ENCODE measurements at regions not wholly inside any gene's neighbourhood (a gene's known extent, or its start where the extent isn't known, plus 50 kb on each side); places are given as distances from the start of the nearest gene placed in this dataset.

DNA sequence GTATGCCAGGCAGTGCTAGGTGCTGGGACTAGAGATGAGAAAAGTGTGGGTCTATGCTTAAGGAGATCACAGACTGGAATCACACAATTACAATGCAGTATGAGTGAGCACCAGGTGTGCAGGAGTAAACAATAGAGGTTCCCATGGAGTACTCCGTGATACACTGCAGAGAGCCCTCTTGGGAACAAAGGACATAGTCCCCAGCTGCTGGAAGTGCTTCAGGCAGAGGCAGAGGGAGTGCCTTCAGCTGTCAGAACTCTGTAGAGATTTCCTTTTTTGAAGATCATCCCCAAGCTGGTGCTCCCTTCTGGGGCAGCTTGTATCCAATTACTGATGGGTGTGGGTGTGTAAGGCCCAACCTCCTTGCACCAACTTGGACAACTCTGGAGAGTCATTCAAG lies 143.5 kb upstream of the PLET1 start:
- no peak for DNase-seq

DNA sequence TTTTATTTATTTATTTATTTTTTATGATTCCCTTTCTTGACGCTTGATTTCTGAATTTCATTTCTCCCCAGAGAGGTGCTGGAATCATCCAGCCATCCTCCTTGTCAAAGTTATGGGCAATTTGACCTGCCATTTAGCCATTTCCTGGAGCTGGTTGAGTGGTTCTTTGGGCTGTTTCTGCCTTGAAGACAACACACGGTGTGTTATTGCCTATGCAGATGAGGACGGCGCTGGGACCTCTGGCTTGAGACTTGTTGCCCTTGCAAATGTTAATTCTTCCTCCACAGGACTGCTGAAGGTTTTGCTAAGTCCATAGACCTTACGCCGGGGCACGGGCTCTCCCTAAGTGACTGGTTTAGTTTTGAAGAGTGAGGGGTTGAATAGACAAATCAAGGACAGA lies 147.9 kb upstream of the PLET1 start:
- no peak for DNase-seq

DNA sequence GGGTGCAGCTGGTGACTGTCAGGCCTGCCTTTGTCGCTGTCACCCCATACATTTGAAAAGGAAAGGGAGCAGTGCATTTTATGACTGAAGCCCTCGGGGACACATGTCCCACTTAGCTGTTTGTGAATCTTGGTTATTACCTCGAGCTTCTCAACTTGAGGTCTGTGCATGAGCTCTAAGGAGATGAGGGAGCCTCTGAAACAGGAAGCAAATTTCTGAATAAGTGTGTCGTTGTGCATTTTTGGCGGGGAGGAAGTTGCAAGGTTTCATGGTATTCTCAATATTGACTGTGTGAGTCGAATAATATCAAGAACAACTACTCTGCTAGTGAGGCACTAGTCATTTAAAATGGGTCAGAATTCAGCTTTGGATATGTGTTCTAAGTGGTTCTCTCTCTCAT lies 149.7 kb upstream of the PLET1 start:
- peak; percentile 11 for DNase-seq

DNA sequence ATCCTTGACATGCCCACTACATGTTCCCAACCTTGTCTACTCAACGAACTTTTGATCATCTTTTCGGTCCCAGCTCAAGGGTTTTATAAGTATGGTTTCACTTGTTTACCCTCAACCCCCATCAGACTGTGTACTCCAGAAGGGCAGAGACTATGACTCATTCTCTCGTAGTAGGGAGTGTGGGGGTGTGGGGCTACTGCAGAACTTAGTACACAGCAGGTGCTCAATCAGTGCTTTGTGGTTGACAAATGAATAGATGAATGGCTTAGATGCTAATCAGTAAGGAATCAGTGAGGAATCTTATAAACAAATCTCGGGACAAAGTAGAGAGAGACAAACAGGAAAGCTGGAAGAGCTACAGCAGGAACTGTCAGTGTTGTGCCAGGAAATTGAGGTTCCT lies 151.7 kb upstream of the PLET1 start:
- DNase-seq: no peak

DNA sequence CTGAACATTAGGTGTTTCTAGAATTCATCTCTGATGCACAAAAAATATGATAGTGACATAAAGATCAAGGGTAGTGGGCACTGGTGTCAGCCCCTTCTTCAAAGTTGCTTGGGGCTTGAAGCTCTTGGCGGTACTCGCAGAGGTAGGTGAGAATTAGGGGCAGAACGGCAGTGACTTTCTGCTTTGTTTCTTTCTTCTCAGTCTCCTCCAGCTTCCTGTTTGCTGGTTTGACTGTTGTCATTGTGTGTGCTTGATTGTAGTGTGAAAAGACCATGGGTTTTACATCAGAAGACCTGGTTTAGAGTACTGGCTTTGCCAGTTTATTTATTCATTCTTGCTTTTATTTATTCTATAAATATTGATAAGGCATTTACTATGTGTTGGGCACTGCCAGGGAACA lies 156.7 kb upstream of the PLET1 start:
- no peak for DNase-seq

DNA sequence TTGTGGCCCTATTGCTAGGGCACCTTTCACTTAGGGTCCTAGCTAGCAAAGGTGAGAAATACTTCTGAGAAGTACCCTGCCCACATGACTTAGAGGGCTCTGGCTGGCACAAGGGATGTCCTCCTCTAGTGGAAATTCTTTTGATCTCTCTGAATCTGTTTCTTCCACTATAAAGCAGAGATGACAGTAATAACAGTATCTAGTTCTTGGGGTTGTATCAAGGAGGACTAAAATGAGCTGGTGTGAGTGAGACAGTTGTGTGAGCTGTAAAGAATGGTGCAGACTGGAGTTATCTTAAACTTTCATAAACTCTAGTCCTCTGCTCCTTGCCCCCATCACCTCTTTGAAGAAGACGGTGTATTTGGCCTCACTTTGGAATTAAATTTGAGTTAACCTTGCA lies 157.8 kb upstream of the PLET1 start:
- no peak for DNase-seq

DNA sequence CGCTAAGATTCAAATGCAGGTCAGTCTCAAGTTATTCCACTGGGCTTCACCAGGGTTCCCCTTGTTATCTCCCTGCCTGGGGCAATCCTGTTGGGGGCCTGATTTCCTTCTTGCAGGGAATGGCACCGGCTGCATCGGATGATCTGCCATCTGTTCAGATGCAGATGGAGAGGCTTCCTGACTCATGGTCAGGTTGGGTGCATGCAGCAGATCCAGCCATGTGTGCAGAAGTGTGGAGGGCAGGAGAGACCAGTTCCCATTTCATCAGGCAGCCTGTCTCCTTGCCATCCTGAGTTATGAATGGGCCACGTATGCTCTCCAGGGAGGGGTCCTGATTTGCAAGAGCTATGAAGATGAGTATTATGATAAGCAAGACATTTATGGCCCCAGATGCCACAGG lies 161.2 kb upstream of the PLET1 start:
- no peak for DNase-seq

DNA sequence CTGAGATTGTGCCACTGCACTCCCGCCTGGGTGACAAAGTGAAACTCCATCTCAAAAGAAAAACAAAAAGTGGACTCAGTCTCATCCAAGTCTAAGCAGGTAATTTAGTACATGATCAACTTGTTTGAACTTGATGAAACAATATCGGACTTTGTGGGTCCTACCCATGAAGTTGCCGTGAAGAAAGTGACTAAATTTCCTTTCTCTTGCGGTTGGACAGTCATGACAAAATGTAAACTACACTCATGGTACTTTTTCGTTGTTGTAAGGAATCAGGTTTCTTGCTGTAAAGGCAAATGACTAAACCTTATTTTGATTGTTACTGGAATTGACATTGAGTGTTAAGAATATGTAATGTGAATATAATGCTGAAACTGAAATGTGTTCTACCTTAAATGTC lies 164.5 kb upstream of the PLET1 start:
- no peak for DNase-seq

DNA sequence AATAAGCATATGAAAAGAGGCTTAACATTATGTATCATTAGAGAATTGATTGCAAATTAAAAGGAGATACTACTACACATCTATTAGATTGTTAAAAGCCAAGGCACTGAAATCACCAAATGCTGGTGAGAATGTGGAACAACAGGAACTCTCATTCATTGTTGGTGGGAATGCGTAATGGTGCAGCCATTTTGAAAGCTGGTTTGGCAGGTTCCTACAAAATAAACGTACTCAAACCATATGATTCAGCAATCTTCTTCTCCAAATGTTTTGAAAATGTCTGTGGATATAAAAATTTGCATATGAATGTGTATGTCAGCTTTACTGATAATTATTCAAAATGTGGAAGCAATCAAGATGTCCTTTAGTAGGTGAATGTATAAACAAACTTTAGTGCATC lies 176.4 kb upstream of the PLET1 start:
- DNase-seq: no peak

DNA sequence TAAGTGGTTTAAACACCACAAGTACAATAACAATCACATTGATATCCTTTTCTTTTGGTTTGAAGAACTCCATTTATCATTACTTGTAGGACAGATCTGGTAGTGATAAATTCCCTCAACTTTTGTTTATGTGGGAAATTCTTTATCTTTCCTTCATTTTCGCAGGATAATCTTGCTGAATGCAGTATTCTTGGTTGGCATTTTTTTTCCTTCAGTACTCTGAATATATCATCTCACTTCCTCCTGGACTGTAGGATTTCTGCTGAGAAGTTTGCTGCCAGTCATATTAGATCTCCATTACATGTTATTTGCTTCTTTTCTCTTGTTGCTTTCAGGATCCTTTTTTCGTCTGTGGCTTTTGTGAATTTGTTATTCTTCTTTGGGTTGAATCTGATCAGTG lies 179.0 kb upstream of the PLET1 start:
- DNase-seq: no peak

DNA sequence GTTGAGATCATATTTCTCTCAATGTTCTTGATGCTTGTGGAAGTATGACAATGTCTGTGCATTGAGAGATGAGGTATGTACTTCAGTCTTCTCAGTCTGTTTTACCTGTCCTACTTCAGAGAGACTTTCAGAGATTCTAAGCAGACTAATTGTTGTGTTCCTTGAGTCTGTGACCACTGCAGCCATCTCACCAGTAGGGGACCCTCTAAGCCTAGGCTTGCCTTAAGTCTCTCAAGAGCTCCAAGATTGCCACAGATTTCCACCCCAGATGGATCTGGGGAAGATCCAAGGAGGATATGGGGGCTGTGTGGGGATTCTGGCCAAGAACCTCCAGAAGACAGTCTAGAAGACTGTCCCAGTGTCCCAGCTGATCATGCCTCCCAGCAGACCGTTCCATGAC lies 179.9 kb upstream of the PLET1 start:
- DNase-seq: no peak

DNA sequence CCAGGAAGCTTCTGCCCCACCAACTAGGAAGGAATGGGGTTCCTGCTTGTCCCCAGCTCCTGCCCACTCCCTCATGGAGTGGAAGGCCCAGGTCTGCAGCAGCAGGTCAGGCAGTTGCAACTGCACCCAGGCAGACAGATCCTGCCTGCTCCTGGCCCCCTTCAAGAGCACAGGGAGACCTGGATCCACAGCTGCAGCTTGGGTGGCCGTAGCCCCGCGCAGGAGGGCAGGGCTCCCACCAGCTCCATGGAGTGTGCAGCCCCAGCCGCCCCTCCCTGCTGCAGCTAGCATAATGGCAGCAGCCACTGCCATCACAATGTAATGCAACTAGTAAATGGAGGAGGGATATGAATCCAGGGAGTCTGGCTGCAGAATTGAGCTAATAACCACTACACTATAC lies 187.5 kb upstream of the PLET1 start:
- DNase-seq: no peak

DNA sequence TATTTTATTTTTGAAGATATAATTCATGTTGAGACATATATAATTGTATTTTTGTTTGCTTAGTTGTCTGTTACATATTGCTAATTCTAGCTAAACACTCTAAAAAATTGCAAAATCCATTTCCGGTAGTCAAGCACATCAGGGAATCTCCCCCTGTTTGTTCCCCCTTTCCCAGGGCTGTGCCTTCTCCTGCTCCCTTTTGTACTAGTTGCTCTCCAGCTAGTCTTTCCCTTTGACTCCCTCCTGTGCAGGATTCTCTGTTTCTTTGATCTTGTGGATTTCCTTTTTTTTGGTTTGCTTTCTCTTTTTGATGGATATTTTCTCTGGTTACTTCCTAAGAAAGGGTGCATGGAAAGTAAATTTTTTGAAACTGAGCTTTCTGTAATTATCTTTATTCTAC lies 188.1 kb upstream of the PLET1 start:
- no peak for DNase-seq

DNA sequence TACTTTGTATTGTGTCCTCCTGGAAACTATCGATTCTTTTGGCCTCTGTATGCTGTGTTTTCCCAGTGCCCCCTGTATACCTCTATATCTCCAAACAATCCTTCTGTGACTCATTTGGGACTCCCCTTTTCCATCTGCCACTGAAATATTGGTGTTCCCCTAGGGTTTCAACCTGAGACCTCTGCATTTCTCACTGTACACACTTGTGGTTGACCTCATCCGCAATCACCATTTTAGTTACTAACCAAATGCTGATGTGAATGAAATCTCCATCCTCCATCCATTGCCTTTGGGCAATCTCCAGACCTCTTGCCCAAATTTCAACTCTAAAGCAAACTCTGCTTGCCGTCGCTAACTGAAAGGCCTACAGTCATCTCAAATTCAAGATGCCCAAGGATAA lies 190.6 kb upstream of the PLET1 start:
- DNase-seq: no peak

DNA sequence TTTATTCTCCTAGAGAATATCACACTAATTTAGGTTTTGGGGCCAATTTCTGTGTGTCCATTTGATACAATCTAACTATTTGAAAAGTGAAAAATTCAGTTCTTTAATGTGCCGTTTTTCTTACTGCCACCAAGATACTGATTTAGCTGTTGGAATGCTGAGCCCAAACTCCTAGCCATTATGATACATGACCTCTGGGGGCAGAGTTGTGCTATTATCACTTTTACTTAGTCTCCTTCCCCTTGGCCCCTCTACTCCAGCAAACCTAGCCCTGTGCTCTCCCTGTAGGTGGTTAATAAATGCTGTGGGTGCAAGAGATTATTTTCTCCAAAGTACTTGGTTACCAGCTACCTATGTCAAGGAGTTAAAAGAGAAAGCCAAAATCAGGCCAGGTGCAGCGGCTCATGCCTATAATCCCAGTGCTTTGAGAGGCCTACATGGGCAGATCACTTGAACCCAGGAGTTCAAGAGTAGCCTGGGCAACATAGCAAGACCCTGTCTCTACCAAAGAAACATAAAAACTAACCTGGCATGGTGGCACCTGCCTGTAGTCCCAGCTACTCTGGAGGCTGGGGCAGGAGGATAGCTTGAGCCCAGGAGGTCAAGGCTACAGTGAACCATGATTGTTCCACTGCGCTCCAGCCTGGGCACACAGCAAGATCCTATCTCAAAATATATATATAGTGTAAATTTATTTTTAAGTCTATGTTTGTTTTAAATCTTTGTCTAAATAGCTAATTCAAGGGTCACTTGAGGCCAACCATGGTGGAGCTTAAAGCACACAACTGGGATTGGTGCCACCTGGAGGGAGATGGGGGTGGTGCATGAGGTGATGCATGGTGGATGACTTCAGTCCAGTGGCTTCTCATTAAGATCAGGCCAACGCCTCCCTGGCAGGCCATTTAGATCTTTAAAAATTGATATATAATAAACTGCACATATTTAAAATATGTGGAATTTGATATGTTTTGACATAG lies 193.2 kb upstream of the PLET1 start:
- DNase-seq: peak; percentile 48

DNA sequence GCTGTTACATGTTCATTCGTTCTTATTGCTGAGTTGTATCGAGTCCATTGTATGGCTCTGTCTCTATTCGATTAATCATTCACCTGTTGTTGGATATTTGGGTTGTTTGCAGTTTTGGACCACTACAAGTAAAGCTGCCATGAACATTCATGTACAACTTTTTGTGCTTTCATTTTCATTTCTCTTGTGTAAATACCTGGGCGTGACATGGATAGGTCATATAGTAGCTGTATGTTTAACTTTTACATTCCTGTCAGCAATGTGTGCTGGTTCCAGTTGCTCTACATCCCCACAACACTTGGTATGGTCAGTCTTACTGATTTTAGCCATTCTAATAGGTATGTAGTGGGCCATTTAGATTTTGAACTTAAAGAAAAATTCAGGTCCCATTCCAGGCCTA lies 194.2 kb upstream of the PLET1 start:
- DNase-seq: no peak

DNA sequence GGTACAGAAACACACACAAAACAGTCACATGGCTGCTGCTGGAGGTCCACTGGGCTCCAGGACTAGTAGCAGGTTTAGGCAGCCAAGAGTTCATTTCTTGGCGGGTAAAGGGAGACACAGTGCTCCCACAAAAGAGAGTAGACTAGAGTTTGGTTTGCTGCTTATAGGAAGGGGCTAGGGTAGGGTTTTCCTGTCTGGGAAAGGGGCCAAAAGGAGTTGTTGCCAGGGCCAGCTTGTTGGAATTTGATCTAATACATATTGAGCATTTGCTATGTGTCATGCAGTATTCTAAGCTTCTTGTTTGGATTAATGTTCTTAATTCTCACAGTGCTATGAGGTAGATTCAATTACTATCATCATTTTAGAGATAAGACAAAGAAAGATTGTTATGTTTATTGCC lies 195.1 kb upstream of the PLET1 start:
- DNase-seq: no peak

DNA sequence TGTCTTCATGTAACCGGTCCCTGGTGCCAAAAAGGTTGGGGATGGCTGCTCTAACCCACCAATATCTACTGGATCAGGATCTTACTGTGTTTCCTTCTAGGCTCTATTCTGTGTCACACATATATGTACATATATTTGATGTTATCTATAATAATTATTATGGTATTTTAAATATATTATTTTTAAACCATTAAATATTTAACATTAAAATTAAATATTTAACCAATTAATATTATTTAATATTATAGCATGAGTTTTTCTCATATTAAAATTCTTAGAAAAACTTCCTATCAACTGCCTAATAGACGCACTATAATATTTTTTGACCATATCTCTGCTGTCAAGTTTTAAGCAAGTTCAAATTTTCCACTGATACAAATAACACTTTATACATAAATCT lies 196.9 kb upstream of the PLET1 start:
- DNase-seq: no peak

DNA sequence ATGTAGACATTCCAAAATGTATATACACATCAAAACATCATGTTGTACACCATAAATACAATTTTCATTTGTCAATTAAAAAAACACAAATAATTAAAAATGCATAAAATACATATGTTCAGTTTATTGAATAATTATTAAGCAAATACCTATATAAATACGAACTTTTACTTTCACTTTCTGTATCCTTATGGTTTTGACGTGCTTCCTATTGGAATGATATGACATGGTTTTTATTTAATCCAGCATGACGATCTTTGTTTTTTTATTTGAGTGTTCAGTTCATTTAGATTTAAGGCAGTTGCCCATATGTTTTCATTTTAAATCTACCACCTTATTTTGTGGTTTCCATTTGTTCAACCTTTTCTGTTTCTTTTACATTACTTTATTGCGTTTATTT lies 198.3 kb upstream of the PLET1 start:
- no peak for DNase-seq

DNA sequence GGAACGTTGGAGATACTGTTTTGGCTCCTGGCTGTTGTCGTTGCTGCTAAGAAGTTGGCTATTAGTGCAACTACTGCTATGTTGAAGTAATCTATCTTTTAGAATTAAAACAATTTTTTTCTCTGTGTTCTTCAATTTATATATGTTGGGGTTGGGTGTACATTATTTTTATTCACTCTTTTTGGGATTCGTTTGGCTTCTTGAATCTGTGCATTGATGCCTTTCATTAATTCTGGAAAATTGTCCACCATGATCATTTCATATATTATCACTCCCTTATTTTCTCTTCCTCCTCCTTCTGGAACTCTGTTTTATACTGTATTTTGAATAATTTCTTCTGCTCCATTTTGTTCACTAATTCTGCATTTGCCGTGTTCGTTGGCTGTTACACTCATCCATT lies 199.5 kb upstream of the PLET1 start:
- no peak for DNase-seq

DNA sequence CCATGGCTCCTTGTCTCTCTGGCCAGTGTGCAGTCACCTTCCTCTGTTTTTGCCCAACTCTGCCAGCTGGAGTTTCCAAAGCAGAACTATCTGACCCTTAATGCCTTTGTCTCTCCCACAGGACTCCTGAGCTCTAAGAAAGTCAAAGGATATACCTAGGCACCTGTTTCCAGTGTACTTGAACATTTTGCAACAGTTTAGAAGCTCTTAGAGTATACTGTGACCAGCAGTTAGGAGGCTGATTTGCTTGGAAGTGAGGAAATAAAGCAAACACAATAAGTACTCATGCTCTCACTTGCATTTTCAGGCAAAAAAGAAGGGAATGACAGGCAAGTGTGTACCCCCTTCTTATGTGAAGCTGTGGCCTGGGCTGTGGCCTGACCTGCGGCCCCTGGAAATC lies 204.3 kb upstream of the PLET1 start:
- no peak for DNase-seq

DNA sequence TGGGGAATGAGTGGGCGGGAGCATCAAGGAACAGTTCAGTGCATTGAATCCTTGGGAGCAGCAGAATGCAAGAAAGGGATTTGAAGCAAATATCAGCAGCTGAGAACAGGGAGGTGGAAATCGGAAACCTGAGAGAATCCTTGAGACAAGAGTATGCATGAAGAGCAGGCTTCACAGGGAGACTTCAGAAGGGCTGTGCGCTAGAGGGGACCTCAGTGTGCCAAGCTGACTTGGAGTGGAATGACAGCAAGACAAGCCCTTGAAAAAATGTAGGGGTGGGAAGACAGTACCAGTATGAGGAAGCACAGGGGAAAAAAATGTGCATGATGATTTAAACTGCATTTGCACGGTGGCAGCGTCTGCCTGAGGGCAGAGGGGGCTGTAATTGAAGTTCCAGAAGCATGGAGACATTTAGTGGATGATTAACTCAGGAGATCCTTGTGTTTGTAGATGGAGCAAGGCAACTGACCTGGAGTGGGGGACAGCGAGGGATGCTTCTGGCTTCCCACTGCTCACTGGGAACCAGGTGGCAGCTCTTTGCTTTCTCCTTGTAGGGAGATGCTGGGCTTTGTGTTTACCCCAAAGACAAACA lies 204.9 kb upstream of the PLET1 start:
- DNase-seq: no peak

DNA sequence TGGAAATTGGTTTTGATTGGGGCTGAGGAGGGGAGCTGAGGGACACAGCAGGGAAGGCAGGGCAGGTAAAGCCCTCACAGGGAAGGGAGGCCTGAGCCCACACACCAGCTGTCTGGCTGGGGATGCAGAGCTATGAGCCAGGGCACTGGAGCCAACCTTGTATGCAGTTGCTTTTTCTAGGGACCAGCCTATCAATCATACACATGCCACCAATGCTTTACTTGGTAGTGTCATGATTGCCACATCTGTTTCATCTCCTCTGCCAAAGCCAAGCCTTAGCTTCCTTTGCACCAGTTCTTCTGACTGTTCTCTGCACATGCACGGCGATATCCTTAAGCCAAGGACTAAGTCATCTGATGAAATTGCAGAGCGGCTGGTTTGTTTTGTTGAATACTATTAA lies 207.1 kb upstream of the PLET1 start:
- DNase-seq: no peak

DNA sequence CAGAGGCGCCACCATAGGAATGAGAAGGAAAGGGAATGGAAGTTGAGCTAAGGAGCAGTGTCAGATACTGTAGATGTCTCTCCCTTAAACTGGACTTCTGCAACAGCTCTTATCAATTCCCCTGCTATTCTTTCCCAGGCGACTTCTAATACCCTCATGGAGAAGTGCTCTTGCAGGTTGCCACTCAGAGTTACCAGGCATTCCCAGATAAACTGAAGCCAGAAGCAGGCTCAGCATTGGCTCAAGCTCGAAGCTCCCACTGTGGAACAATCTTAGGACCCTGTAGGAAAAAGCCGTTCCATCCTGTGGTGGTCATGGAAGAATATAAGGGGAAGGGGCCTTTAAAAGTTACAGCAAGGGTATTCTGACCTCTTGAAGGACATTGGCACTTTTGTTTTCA lies 208.7 kb upstream of the PLET1 start:
- no peak for DNase-seq

DNA sequence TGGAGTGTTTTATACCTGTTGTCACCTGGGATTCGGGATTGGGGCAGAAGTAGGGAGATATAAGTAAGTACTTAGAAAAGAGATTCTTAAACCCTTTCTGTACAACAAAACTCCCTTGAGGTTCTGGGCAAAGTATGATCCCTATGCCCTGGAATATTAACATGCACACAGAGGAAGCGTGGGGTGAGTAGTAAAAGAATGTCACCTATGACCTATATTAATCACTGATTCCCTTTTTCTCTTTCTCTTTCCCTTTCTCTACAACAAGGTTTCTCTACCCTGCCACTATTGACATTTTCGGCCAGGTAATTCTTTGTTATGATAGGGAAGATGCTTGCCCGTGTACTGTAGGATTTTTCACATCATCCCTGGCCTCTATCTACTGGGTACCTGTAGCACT lies 209.7 kb upstream of the PLET1 start:
- DNase-seq: no peak
